ENCODE measurements at regions not wholly inside any gene's neighbourhood (a gene's known extent, or its start where the extent isn't known, plus 50 kb on each side); places are given as distances from the start of the nearest gene placed in this dataset.
"Not testable (repeated sequence)": the region's sequence is repeated elsewhere in the genome, so short reads cannot be mapped to it uniquely, and the experiment has no call there.

DNA sequence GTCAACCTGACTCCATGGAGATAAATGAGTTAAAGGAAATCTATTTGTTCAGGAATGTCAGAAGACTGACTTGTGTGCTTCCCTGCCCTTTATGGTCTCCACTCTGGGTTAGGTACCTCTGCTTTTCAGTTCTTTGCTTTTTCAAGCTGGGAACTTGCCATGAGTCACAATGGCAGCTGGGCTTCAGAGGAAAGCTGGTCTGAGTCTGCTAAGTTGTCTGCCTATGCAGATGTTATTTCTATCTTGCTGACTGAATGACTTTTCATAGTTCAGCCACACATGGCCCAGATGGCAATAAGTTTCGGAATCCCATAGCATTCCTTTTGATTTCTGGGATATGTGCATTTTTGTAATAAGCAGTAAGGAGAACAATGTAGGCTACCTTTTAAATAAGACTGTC lies 337.9 kb upstream of the FGF13 start:
- peak; percentile 14 for DNase-seq (ENCODE audit: low read depth)

DNA sequence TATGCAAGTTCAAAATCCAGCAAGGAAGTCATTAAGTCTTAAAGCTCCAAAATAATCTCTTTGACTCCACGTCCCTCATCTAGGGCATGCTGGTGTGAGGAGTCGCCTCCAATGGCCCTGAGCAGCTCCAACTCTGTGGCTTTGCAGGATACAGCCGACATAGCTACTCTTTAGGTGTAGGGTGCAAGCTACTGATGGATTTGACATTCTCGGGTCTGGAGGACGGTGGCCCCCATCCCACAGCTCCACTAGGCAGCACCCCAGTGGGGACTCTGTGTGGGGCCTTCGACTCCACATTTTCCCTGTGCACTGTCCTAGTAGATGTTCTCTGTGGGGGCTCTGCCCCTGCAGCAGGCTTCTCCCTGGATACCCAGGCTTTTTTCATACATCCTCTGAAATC lies 333.2 kb upstream of the FGF13 start:
- no peak for DNase-seq (ENCODE audit: low read depth)

GRCh38 chrX:139039041-139039440 lies 327.5 kb upstream of the FGF13 start:
- DNase-seq (ENCODE audit: low read depth), result no peak

DNA sequence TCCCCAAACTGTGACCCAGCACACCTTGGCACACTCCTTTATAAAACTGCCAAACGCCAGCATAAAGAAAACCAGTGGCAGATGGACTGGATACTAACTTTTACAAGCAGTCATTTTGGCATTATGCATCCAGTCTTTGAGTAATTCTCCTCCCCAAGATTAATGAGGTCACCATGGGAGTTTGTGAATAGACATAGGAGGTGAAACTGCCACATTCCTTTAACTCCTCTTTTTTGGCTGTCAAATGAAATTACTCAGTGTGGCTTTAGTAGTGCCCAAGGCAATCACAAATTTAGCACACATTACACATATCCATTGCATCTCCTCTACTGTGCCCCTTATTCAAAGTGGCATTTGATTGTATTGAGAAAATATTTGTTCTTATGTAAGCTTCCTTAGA lies 315.3 kb upstream of the FGF13 start:
- DNase-seq (ENCODE audit: low read depth), result peak; percentile 1

- no peak for DNase-seq (ENCODE audit: low read depth)
Measured at GRCh38 chrX:139026406-139026805, 314.9 kb upstream of the FGF13 start.

- DNase-seq (ENCODE audit: low read depth), result peak; percentile 5
Measured at GRCh38 chrX:139025816-139026215, 314.3 kb upstream of the FGF13 start.

DNA sequence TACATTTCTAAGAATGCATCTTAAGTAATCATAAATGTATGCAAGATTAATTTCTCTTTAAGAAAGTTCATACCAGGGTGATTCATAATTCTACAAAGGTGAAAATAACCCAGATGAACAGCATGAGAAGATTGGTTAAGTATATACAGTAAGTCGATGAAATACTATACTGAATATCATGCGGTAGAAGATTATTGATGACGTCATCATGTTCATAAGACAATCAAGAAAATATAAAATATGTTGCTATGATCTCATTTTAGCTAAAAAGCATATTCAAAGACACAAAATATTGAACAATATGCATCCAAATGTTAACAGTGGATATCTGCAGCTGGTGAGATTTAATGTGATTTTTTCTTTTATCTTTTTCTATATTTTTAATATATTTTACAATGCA lies 312.0 kb upstream of the FGF13 start:
- DNase-seq (ENCODE audit: low read depth), result no peak

- no peak for DNase-seq (ENCODE audit: low read depth)
Measured at GRCh38 chrX:139020801-139021200, 309.3 kb upstream of the FGF13 start.

DNA sequence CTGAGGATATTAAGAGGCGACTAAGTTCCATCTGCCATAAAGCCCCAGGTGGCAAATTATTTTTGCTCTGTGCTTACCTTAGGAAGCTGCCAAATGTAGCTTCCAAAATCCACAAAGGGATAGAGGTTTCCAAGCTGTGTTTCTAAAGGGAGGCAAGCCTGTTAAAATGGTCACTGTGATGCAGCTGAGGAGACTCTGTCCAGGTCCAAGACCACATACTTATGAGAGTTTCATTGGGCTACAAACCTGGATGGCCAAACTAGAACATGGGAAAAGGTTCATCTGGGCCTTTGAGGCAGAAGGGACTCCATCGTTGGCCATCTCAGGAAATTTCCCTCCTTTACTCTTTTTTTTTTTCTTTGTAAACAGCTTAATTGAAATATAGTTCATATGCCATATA lies 306.9 kb upstream of the FGF13 start:
- no peak for DNase-seq (ENCODE audit: low read depth)

GRCh38 chrX:139015627-139016026 lies 304.1 kb upstream of the FGF13 start:
- DNase-seq (ENCODE audit: low read depth), result no peak

GRCh38 chrX:139008185-139008584 lies 296.7 kb upstream of the FGF13 start:
- DNase-seq (ENCODE audit: low read depth), result no peak

DNA sequence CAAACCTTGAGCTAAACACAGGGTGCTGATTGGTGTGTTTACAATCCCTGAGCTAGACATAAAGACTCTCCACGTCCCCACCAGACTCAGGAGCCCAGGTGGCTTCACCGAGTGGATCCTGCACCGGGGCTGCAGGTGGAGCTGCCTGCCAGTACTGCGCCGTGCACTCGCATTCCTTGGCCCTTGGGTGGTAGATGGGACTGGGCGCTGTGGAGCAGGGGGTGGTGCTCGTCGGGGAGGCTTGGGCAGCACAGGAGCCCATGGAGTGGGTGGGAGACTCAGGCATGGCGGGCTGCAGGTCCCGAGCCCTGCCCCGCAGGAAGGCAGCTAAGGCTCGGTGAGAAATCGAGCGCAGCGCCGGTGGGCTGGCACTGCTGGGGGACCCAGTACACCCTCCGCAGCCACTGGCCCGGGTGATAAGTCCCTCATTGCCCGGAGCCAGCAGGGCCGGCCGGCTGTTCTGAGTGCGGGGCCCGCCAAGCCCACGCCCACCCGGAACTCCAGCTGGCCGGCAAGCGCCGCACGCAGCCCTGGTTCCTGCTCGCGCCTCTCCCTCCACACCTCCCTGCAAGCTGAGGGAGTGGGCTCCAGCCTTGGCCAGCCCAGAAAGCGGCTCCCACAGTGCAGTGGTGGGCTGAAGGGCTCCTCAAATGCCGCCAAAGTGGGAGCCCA lies 292.5 kb upstream of the FGF13 start:
- not testable (repeated sequence) for DNase-seq (ENCODE audit: low read depth)

- no peak for DNase-seq (ENCODE audit: low read depth)
Measured at GRCh38 chrX:139002319-139002718, 290.8 kb upstream of the FGF13 start.

- no peak for DNase-seq (ENCODE audit: low read depth)
Measured at GRCh38 chrX:138996268-138996667, 284.8 kb upstream of the FGF13 start.

GRCh38 chrX:138995458-138995857 lies 283.9 kb upstream of the FGF13 start:
- DNase-seq (ENCODE audit: low read depth), result no peak

- not testable (repeated sequence) for DNase-seq (ENCODE audit: low read depth)
Measured at GRCh38 chrX:138990425-138990824, 278.9 kb upstream of the FGF13 start.

GRCh38 chrX:138986866-138987265 lies 275.3 kb upstream of the FGF13 start:
- peak; percentile 6 for DNase-seq (ENCODE audit: low read depth)

GRCh38 chrX:138986235-138986634 lies 274.7 kb upstream of the FGF13 start:
- peak; percentile 1 for DNase-seq (ENCODE audit: low read depth)

GRCh38 chrX:138982365-138982764 lies 270.8 kb upstream of the FGF13 start:
- no peak for DNase-seq (ENCODE audit: low read depth)

GRCh38 chrX:138964501-138964900 lies 253.0 kb upstream of the FGF13 start:
- DNase-seq (ENCODE audit: low read depth), result no peak

DNA sequence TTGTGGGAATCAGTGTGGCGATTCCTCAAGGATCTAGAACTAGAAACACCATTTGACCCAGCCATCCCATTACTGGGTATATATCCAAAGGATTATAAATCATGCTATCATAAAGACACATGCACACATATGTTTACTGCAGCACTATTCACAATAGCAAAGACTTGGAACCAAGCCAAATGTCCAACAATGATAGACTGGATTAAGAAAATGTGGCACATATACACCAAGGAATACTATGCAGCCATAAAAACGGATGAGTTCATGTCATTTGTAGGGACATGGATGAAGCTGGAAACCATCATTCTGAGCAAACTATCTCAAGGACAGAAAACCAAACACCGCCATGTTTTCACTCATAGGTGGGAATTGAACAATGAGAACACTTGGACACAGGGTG lies 250.9 kb upstream of the FGF13 start:
- DNase-seq (ENCODE audit: low read depth), result not testable (repeated sequence)

DNA sequence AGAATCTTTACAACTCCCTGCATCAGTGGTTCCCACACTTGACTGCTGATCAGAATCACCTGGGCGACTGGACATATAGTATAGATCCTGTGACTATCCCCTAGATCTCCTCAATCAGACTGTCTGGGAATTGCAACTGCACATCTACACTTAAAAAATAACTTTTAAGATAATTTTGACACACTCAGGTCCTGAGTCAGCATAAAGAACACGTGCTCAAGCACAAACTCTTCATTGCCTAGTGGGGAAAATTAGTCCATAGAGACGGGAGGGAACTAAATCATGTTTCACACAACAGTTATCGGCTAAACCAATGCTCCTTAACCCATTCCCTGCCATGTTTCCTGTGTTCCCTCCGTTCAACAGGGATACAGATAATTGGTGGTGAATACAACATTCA lies 243.5 kb upstream of the FGF13 start:
- no peak for DNase-seq (ENCODE audit: low read depth)

DNA sequence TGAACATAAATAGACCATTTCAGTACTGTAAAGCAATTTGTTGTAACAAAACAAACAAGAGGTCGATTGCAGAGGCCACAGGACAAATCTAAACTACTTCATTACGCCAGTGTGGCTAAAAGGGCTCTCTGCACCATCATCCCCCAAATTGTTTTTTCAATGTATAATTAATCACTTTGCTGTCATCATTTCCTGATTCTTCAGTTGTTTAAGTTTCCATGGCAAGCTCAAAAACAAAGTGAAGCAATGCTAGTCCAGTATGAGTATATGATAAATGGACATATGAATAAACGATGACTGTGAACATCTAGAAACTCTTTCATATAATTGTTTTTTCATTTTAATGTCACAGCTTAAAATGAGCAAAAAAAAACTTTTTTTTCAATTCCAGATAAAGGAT lies 235.4 kb upstream of the FGF13 start:
- DNase-seq (ENCODE audit: low read depth), result peak; percentile 7

DNA sequence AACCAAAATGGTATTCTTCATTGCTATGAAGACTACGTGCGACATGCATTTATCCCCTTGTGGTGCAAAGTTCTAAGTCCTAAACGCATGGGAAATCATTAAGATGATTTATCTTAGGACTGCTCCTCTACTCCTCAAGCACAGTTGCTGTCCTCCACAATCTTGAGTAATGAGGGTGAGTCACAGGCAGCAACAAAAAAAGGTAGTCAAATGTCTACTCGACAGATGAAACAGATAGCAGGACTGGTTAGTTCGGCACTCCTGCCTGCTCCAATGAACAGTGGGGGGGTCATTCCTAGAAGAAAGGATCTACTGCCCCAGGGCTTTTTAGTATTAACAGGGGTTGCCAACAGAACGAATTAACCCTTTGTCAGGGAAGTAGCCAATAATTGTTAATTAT lies 233.7 kb upstream of the FGF13 start:
- peak; percentile 47 for DNase-seq (ENCODE audit: low read depth)

Data from HT1080 (cell line).